ENCODE measurements at regions not wholly inside any gene's neighbourhood (a gene's known extent, or its start where the extent isn't known, plus 50 kb on each side); places are given as distances from the start of the nearest gene placed in this dataset.
"Not testable (repeated sequence)": the region's sequence is repeated elsewhere in the genome, so short reads cannot be mapped to it uniquely, and the experiment has no call there.

GRCh38 chr14:27623782-27624181, 1025.9 kb upstream of the NOVA1 start:
- Histone ChIP-seq H3K4me3 (ENCODE audit: low read length) (no peak overlapping the region), H2AFZ (ENCODE audit: low read depth, low read length) (no peak overlapping the region), H3K4me1 (ENCODE audit: insufficient read depth, low read length) (no peaks in the 10 kb centered on the region), H3K27me3 (ENCODE audit: insufficient read depth, low read length) (no peaks in the 10 kb centered on the region), H3K36me3 (ENCODE audit: insufficient read depth, low read length) (no peaks in the 10 kb centered on the region), H3K9me3 (ENCODE audit: low read length) (peaks cover 2% of the 10 kb centered on the region)

- no peak overlapping the region for H3K4me3 ChIP-seq (ENCODE audit: low read length)
- no peak overlapping the region for H2AFZ ChIP-seq (ENCODE audit: low read depth, low read length)
- no peaks in the 10 kb centered on the region for H3K36me3 ChIP-seq (ENCODE audit: insufficient read depth, low read length)
- H3K9me3 ChIP-seq (ENCODE audit: low read length), result no peaks in the 10 kb centered on the region
- H3K27me3 ChIP-seq (ENCODE audit: insufficient read depth, low read length), result no peaks in the 10 kb centered on the region
- no peaks in the 10 kb centered on the region for H3K4me1 ChIP-seq (ENCODE audit: insufficient read depth, low read length)
Observed at GRCh38 chr14:27634056-27634970, 1036.5 kb upstream of the NOVA1 start.

GRCh38 chr14:27640688-27641087, 1042.9 kb upstream of the NOVA1 start:
- H3K4me1 ChIP-seq (ENCODE audit: insufficient read depth, low read length); H3K36me3 ChIP-seq (ENCODE audit: insufficient read depth, low read length); H3K9me3 ChIP-seq (ENCODE audit: low read length); H3K4me3 ChIP-seq (ENCODE audit: low read length); H2AFZ ChIP-seq (ENCODE audit: low read depth, low read length); H3K27me3 ChIP-seq (ENCODE audit: insufficient read depth, low read length): not testable (repeated sequence)

- Histone ChIP-seq H3K4me3 (ENCODE audit: low read length) (no peak overlapping the region), H2AFZ (ENCODE audit: low read depth, low read length) (no peak overlapping the region), H3K36me3 (ENCODE audit: insufficient read depth, low read length) (no peaks in the 10 kb centered on the region), H3K4me1 (ENCODE audit: insufficient read depth, low read length) (no peaks in the 10 kb centered on the region), H3K9me3 (ENCODE audit: low read length) (no peaks in the 10 kb centered on the region), H3K27me3 (ENCODE audit: insufficient read depth, low read length) (no peaks in the 10 kb centered on the region)
Observed at GRCh38 chr14:27642251-27642866, 1044.5 kb upstream of the NOVA1 start.

- no peaks in the 10 kb centered on the region for H3K4me1 ChIP-seq (ENCODE audit: insufficient read depth, low read length)
- no peak overlapping the region for H2AFZ ChIP-seq (ENCODE audit: low read depth, low read length)
- H3K4me3 ChIP-seq (ENCODE audit: low read length), result no peak overlapping the region
- H3K36me3 ChIP-seq (ENCODE audit: insufficient read depth, low read length), result no peaks in the 10 kb centered on the region
- H3K27me3 ChIP-seq (ENCODE audit: insufficient read depth, low read length), result no peaks in the 10 kb centered on the region
- H3K9me3 ChIP-seq (ENCODE audit: low read length), result peaks cover 3% of the 10 kb centered on the region
Observed at GRCh38 chr14:27660683-27661082, 1062.8 kb upstream of the NOVA1 start.

GRCh38 chr14:27668531-27668930, 1070.7 kb upstream of the NOVA1 start:
- H3K4me3 ChIP-seq (ENCODE audit: low read length), result no peak overlapping the region
- no peaks in the 10 kb centered on the region for H3K36me3 ChIP-seq (ENCODE audit: insufficient read depth, low read length)
- no peaks in the 10 kb centered on the region for H3K27me3 ChIP-seq (ENCODE audit: insufficient read depth, low read length)
- no peaks in the 10 kb centered on the region for H3K9me3 ChIP-seq (ENCODE audit: low read length)
- no peaks in the 10 kb centered on the region for H3K4me1 ChIP-seq (ENCODE audit: insufficient read depth, low read length)
- no peak overlapping the region for H2AFZ ChIP-seq (ENCODE audit: low read depth, low read length)

- no peaks in the 10 kb centered on the region for H3K4me1 ChIP-seq (ENCODE audit: insufficient read depth, low read length)
- no peaks in the 10 kb centered on the region for H3K27me3 ChIP-seq (ENCODE audit: insufficient read depth, low read length)
- no peaks in the 10 kb centered on the region for H3K9me3 ChIP-seq (ENCODE audit: low read length)
- H3K36me3 ChIP-seq (ENCODE audit: insufficient read depth, low read length), result no peaks in the 10 kb centered on the region
- no peak overlapping the region for H3K4me3 ChIP-seq (ENCODE audit: low read length)
- H2AFZ ChIP-seq (ENCODE audit: low read depth, low read length), result no peak overlapping the region
Observed at GRCh38 chr14:27672047-27672446, 1074.2 kb upstream of the NOVA1 start.

- not testable (repeated sequence) for H3K27me3 ChIP-seq (ENCODE audit: insufficient read depth, low read length); H2AFZ ChIP-seq (ENCODE audit: low read depth, low read length); H3K4me1 ChIP-seq (ENCODE audit: insufficient read depth, low read length); H3K36me3 ChIP-seq (ENCODE audit: insufficient read depth, low read length); H3K4me3 ChIP-seq (ENCODE audit: low read length); H3K9me3 ChIP-seq (ENCODE audit: low read length)
Observed at GRCh38 chr14:27672811-27673737, 1075.2 kb upstream of the NOVA1 start.

- Histone ChIP-seq H3K4me1 (ENCODE audit: insufficient read depth, low read length) (peaks cover 3% of the 10 kb centered on the region), H3K9me3 (ENCODE audit: low read length) (no peaks in the 10 kb centered on the region), H2AFZ (ENCODE audit: low read depth, low read length) (no peak overlapping the region), H3K4me3 (ENCODE audit: low read length) (no peak overlapping the region), H3K27me3 (ENCODE audit: insufficient read depth, low read length) (no peaks in the 10 kb centered on the region), H3K36me3 (ENCODE audit: insufficient read depth, low read length) (no peaks in the 10 kb centered on the region)
Observed at GRCh38 chr14:27686137-27686536, 1080.5 kb upstream of the FOXG1 start.

- H3K27me3 ChIP-seq (ENCODE audit: insufficient read depth, low read length), result no peaks in the 10 kb centered on the region
- peaks cover 3% of the 10 kb centered on the region for H3K4me1 ChIP-seq (ENCODE audit: insufficient read depth, low read length)
- H3K4me3 ChIP-seq (ENCODE audit: low read length), result no peak overlapping the region
Observed at GRCh38 chr14:27688841-27689444, 1077.6 kb upstream of the FOXG1 start.

GRCh38 chr14:27712364-27712763, 1054.2 kb upstream of the FOXG1 start:
- Histone ChIP-seq H3K4me3 (ENCODE audit: low read length) (no peak overlapping the region), H3K9me3 (ENCODE audit: low read length) (peaks cover 11% of the 10 kb centered on the region), H3K4me1 (ENCODE audit: insufficient read depth, low read length) (no peaks in the 10 kb centered on the region), H3K36me3 (ENCODE audit: insufficient read depth, low read length) (no peaks in the 10 kb centered on the region), H3K27me3 (ENCODE audit: insufficient read depth, low read length) (no peaks in the 10 kb centered on the region), H2AFZ (ENCODE audit: low read depth, low read length) (no peak overlapping the region)

More at GRCh38 chr14:27688841-27689444, 1077.6 kb upstream of the FOXG1 start:
- Histone ChIP-seq H3K36me3 (ENCODE audit: insufficient read depth, low read length) (no peaks in the 10 kb centered on the region), H2AFZ (ENCODE audit: low read depth, low read length) (no peak overlapping the region), H3K9me3 (ENCODE audit: low read length) (no peaks in the 10 kb centered on the region)

- Histone ChIP-seq H3K36me3 (ENCODE audit: insufficient read depth, low read length) (no peaks in the 10 kb centered on the region), H3K4me1 (ENCODE audit: insufficient read depth, low read length) (no peaks in the 10 kb centered on the region), H3K4me3 (ENCODE audit: low read length) (no peak overlapping the region), H3K9me3 (ENCODE audit: low read length) (peaks cover 8% of the 10 kb centered on the region), H3K27me3 (ENCODE audit: insufficient read depth, low read length) (no peaks in the 10 kb centered on the region), H2AFZ (ENCODE audit: low read depth, low read length) (no peak overlapping the region)
Observed at GRCh38 chr14:27715561-27715960, 1051.0 kb upstream of the FOXG1 start.
